NCI-H345 (cell line): ENCODE measurements at regions not wholly inside any gene's neighbourhood (a gene's known extent, or its start where the extent isn't known, plus 50 kb on each side); places are given as distances from the start of the nearest gene placed in this dataset.

Source experiments
- DNase-seq: peaks from one replicate; lab custom pipeline; 2025; lab: John Stamatoyannopoulos, UW

GRCh38 chr6:113607821-113608545 is 249.2 kb upstream of the MARCKS start:
- no peak for DNase-seq

- no peak for DNase-seq
Measured at GRCh38 chr6:113610377-113610988, 246.7 kb upstream of the MARCKS start.

GRCh38 chr6:113616701-113617274 is 240.4 kb upstream of the MARCKS start:
- DNase-seq: no peak

- DNase-seq: no peak
Measured at GRCh38 chr6:113619077-113619476, 238.1 kb upstream of the MARCKS start.

- no peak for DNase-seq
Measured at GRCh38 chr6:113620386-113620785, 236.8 kb upstream of the MARCKS start.

GRCh38 chr6:113622254-113622653 is 234.9 kb upstream of the MARCKS start:
- DNase-seq: no peak

- DNase-seq: no peak
Measured at GRCh38 chr6:113623129-113623528, 234.0 kb upstream of the MARCKS start.

- DNase-seq: no peak
Measured at GRCh38 chr6:113625850-113626249, 231.3 kb upstream of the MARCKS start.

GRCh38 chr6:113626475-113626874 is 230.7 kb upstream of the MARCKS start:
- DNase-seq: peak; percentile 3

GRCh38 chr6:113627480-113627879 is 229.7 kb upstream of the MARCKS start:
- DNase-seq: no peak

GRCh38 chr6:113629256-113629655 is 227.9 kb upstream of the MARCKS start:
- DNase-seq: no peak

- no peak for DNase-seq
Measured at GRCh38 chr6:113629975-113630737, 227.0 kb upstream of the MARCKS start.

- no peak for DNase-seq
Measured at GRCh38 chr6:113630738-113631535, 226.2 kb upstream of the MARCKS start.

GRCh38 chr6:113631666-113632065 is 225.5 kb upstream of the MARCKS start:
- DNase-seq: no peak

- no peak for DNase-seq
Measured at GRCh38 chr6:113632220-113632864, 224.8 kb upstream of the MARCKS start.

- DNase-seq: no peak
Measured at GRCh38 chr6:113633638-113634037, 223.5 kb upstream of the MARCKS start.

- DNase-seq: no peak
Measured at GRCh38 chr6:113634352-113635163, 222.6 kb upstream of the MARCKS start.

GRCh38 chr6:113635222-113635986 is 221.7 kb upstream of the MARCKS start:
- no peak for DNase-seq

GRCh38 chr6:113636357-113636824 is 220.8 kb upstream of the MARCKS start:
- DNase-seq: no peak

GRCh38 chr6:113640051-113640450 is 217.1 kb upstream of the MARCKS start:
- DNase-seq: no peak
